T-helper 17 cell (primary cell): ENCODE measurements at regions not wholly inside any gene's neighbourhood (a gene's known extent, or its start where the extent isn't known, plus 50 kb on each side); places are given as distances from the start of the nearest gene placed in this dataset.
"Not testable (repeated sequence)": the region's sequence is repeated elsewhere in the genome, so short reads cannot be mapped to it uniquely, and the experiment has no call there.

Experiments
- ATAC-seq: fragments of 150-1000 bp; cut with Tn5 transposase; 2 replicates; pipeline ENCODE4 v1.10.0; 2021; ENCODE audit warnings: mild to moderate bottlenecking, moderate library complexity
- DNase-seq, 3 donors: peaks; one replicate each; pipeline versions ENCODE4 v3.0.0 to v3.0.0-alpha.2; 2020 to 2021
- H3K9me3 ChIP-seq: one replicate; pipeline ENCODE4 v1.7.0; 2013; ENCODE audit warnings: low read length, mild to moderate bottlenecking; ENCODE audit not compliant: control insufficient read depth, poor library complexity, severe bottlenecking
- H3K27ac Mint-ChIP-seq: one replicate; pipeline ENCODE4 v1.8.0; 2022; ENCODE audit warnings: mild to moderate bottlenecking, moderate library complexity, mixed read lengths
- H3K27me3 Mint-ChIP-seq: one replicate; pipeline ENCODE4 v1.8.0; 2022; ENCODE audit warnings: mixed read lengths
- H3K36me3 Mint-ChIP-seq: one replicate; pipeline ENCODE4 v1.8.0; 2022; ENCODE audit warnings: low read depth, mixed read lengths
- H3K4me1 Mint-ChIP-seq: one replicate; pipeline ENCODE4 v1.8.0; 2022; ENCODE audit warnings: mild to moderate bottlenecking, mixed read lengths
- H3K4me3 Mint-ChIP-seq: one replicate; pipeline ENCODE4 v1.8.0; 2022; ENCODE audit warnings: mild to moderate bottlenecking, moderate library complexity, mixed read lengths

- ATAC-seq (no peak), DNase-seq (no peak)
- H3K9me3 ChIP-seq = peaks cover 4% of the 10 kb centered on the region
- Mint-ChIP-seq H3K36me3 (no peaks in the 10 kb centered on the region), H3K4me3 (no peak overlapping the region), H3K4me1 (no peaks in the 10 kb centered on the region), H3K27me3 (no peaks in the 10 kb centered on the region), H3K27ac (no peak overlapping the region)
Measured at GRCh38 chr12:73187765-73188164, 915.6 kb downstream of the TRHDE start.

GRCh38 chr12:73210548-73211204 lies 938.5 kb downstream of the TRHDE start:
- ATAC-seq (no peak), DNase-seq (no peak)
- H3K9me3 ChIP-seq = no peaks in the 10 kb centered on the region
- no peaks in the 10 kb centered on the region for H3K27me3 Mint-ChIP-seq
- no peak overlapping the region for H3K27ac Mint-ChIP-seq
- no peaks in the 10 kb centered on the region for H3K36me3 Mint-ChIP-seq
- no peaks in the 10 kb centered on the region for H3K4me1 Mint-ChIP-seq
- H3K4me3 Mint-ChIP-seq = no peak overlapping the region

GRCh38 chr12:73220951-73221350 lies 948.8 kb downstream of the TRHDE start:
- DNase-seq (no peak), ATAC-seq (no peak)
- no peaks in the 10 kb centered on the region for H3K36me3 Mint-ChIP-seq
- H3K27me3 Mint-ChIP-seq = no peaks in the 10 kb centered on the region
- no peak overlapping the region for H3K4me3 Mint-ChIP-seq
- no peaks in the 10 kb centered on the region for H3K4me1 Mint-ChIP-seq
- H3K9me3 ChIP-seq = no peaks in the 10 kb centered on the region
- no peak overlapping the region for H3K27ac Mint-ChIP-seq

- H3K36me3 Mint-ChIP-seq = no peaks in the 10 kb centered on the region
- H3K27ac Mint-ChIP-seq = no peak overlapping the region
- ATAC-seq = no peak
- no peak for DNase-seq
- no peaks in the 10 kb centered on the region for H3K27me3 Mint-ChIP-seq
- no peak overlapping the region for H3K4me3 Mint-ChIP-seq
- no peaks in the 10 kb centered on the region for H3K9me3 ChIP-seq
- H3K4me1 Mint-ChIP-seq = no peaks in the 10 kb centered on the region
Measured at GRCh38 chr12:73221398-73221797, 949.2 kb downstream of the TRHDE start.

- Mint-ChIP-seq H3K27ac (no peak overlapping the region), H3K4me1 (no peaks in the 10 kb centered on the region), H3K36me3 (no peaks in the 10 kb centered on the region), H3K27me3 (no peaks in the 10 kb centered on the region), H3K4me3 (no peak overlapping the region)
- H3K9me3 ChIP-seq = no peaks in the 10 kb centered on the region
- no peak for DNase-seq
- no peak for ATAC-seq
Measured at GRCh38 chr12:73221836-73222235, 949.7 kb downstream of the TRHDE start.

GRCh38 chr12:73225371-73225937 lies 953.3 kb downstream of the TRHDE start:
- H3K9me3 ChIP-seq = no peaks in the 10 kb centered on the region
- DNase-seq (no peak), ATAC-seq (no peak)
- Mint-ChIP-seq H3K27me3 (no peaks in the 10 kb centered on the region), H3K27ac (no peak overlapping the region), H3K4me1 (no peaks in the 10 kb centered on the region), H3K4me3 (no peak overlapping the region), H3K36me3 (no peaks in the 10 kb centered on the region)

- Mint-ChIP-seq H3K4me3 (no peak overlapping the region), H3K4me1 (no peaks in the 10 kb centered on the region), H3K27me3 (no peaks in the 10 kb centered on the region), H3K27ac (no peak overlapping the region), H3K36me3 (no peaks in the 10 kb centered on the region)
- no peaks in the 10 kb centered on the region for H3K9me3 ChIP-seq
- ATAC-seq = no peak
- DNase-seq = no peak
Measured at GRCh38 chr12:73225941-73226340, 953.8 kb downstream of the TRHDE start.

- H3K27ac Mint-ChIP-seq = no peak overlapping the region
- no peaks in the 10 kb centered on the region for H3K36me3 Mint-ChIP-seq
- H3K9me3 ChIP-seq = no peaks in the 10 kb centered on the region
- DNase-seq = no peak
- ATAC-seq = no peak
- no peaks in the 10 kb centered on the region for H3K27me3 Mint-ChIP-seq
- H3K4me3 Mint-ChIP-seq = no peak overlapping the region
- no peaks in the 10 kb centered on the region for H3K4me1 Mint-ChIP-seq
Measured at GRCh38 chr12:73226593-73226992, 954.4 kb downstream of the TRHDE start.

GRCh38 chr12:73228828-73229227 lies 956.7 kb downstream of the TRHDE start:
- H3K4me1 Mint-ChIP-seq = not testable (repeated sequence)

GRCh38 chr12:73235387-73235786 lies 963.2 kb downstream of the TRHDE start:
- no peaks in the 10 kb centered on the region for H3K9me3 ChIP-seq
- Mint-ChIP-seq H3K27ac (no peak overlapping the region), H3K36me3 (no peaks in the 10 kb centered on the region), H3K27me3 (no peaks in the 10 kb centered on the region), H3K4me3 (no peak overlapping the region), H3K4me1 (no peaks in the 10 kb centered on the region)
- DNase-seq (no peak), ATAC-seq (no peak)

More at GRCh38 chr12:73228828-73229227, 956.7 kb downstream of the TRHDE start:
- H3K4me3 Mint-ChIP-seq, ATAC-seq, H3K9me3 ChIP-seq, H3K36me3 Mint-ChIP-seq, H3K27ac Mint-ChIP-seq, DNase-seq, H3K27me3 Mint-ChIP-seq: not testable (repeated sequence)

- no peaks in the 10 kb centered on the region for H3K27me3 Mint-ChIP-seq
- no peaks in the 10 kb centered on the region for H3K4me1 Mint-ChIP-seq
- H3K9me3 ChIP-seq = no peaks in the 10 kb centered on the region
- H3K36me3 Mint-ChIP-seq = no peaks in the 10 kb centered on the region
- no peak overlapping the region for H3K4me3 Mint-ChIP-seq
- no peak overlapping the region for H3K27ac Mint-ChIP-seq
- DNase-seq (no peak), ATAC-seq (no peak)
Measured at GRCh38 chr12:73240110-73240509, 967.9 kb downstream of the TRHDE start.

- no peak for DNase-seq
- Mint-ChIP-seq H3K4me1 (no peaks in the 10 kb centered on the region), H3K36me3 (no peaks in the 10 kb centered on the region)
Measured at GRCh38 chr12:73262788-73263381, 990.7 kb downstream of the TRHDE start.

GRCh38 chr12:73266206-73266605 lies 994.0 kb downstream of the TRHDE start:
- peaks cover 2% of the 10 kb centered on the region for H3K9me3 ChIP-seq
- Mint-ChIP-seq H3K27me3 (no peaks in the 10 kb centered on the region), H3K27ac (no peak overlapping the region), H3K4me1 (no peaks in the 10 kb centered on the region), H3K36me3 (no peaks in the 10 kb centered on the region), H3K4me3 (no peak overlapping the region)
- no peak for DNase-seq
- no peak for ATAC-seq

More at GRCh38 chr12:73262788-73263381, 990.7 kb downstream of the TRHDE start:
- Mint-ChIP-seq H3K27ac (no peak overlapping the region), H3K4me3 (no peak overlapping the region), H3K27me3 (no peaks in the 10 kb centered on the region)
- ATAC-seq = no peak
- H3K9me3 ChIP-seq = peaks cover 2% of the 10 kb centered on the region

GRCh38 chr12:73274976-73275375 lies 1002.8 kb downstream of the TRHDE start:
- Mint-ChIP-seq H3K36me3 (no peaks in the 10 kb centered on the region), H3K27me3 (no peaks in the 10 kb centered on the region), H3K27ac (no peak overlapping the region), H3K4me1 (no peaks in the 10 kb centered on the region), H3K4me3 (no peak overlapping the region)
- H3K9me3 ChIP-seq = no peaks in the 10 kb centered on the region
- ATAC-seq (no peak), DNase-seq (no peak)
